ENCODE measurements at regions not wholly inside any gene's neighbourhood (a gene's known extent, or its start where the extent isn't known, plus 50 kb on each side); places are given as distances from the start of the nearest gene placed in this dataset.

- TF ChIP-seq CTCF (IDR thresholded peaks at IDR 0.05; ENCODE audit: borderline replicate concordance, insufficient read depth, low read depth, low read length) = no peak
- no peak overlapping the region for H3K4me3 ChIP-seq (ENCODE audit: low read depth, low read length)
Observed at GRCh38 chr18:78526923-78527711, 452.5 kb upstream of the SALL3 start.

- TF ChIP-seq CTCF (IDR thresholded peaks at IDR 0.05; ENCODE audit: borderline replicate concordance, insufficient read depth, low read depth, low read length) = no peak
- no peak overlapping the region for H3K4me3 ChIP-seq (ENCODE audit: low read depth, low read length)
Observed at GRCh38 chr18:78527984-78528383, 451.6 kb upstream of the SALL3 start.

GRCh38 chr18:78528411-78529258, 451.0 kb upstream of the SALL3 start:
- no peak overlapping the region for H3K4me3 ChIP-seq (ENCODE audit: low read depth, low read length)

GRCh38 chr18:78531637-78532036, 448.0 kb upstream of the SALL3 start:
- TF ChIP-seq CTCF (IDR thresholded peaks at IDR 0.05; ENCODE audit: borderline replicate concordance, insufficient read depth, low read depth, low read length) = no peak
- no peak overlapping the region for H3K4me3 ChIP-seq (ENCODE audit: low read depth, low read length)

More at GRCh38 chr18:78528411-78529258, 451.0 kb upstream of the SALL3 start:
- TF ChIP-seq CTCF (IDR thresholded peaks at IDR 0.05; ENCODE audit: borderline replicate concordance, insufficient read depth, low read depth, low read length) = no peak

- no peak for TF ChIP-seq CTCF (IDR thresholded peaks at IDR 0.05; ENCODE audit: borderline replicate concordance, insufficient read depth, low read depth, low read length)
- H3K4me3 ChIP-seq (ENCODE audit: low read depth, low read length) = no peak overlapping the region
Observed at GRCh38 chr18:78538669-78539440, 440.8 kb upstream of the SALL3 start.

- no peak overlapping the region for H3K4me3 ChIP-seq (ENCODE audit: low read depth, low read length)
- TF ChIP-seq CTCF (IDR thresholded peaks at IDR 0.05; ENCODE audit: borderline replicate concordance, insufficient read depth, low read depth, low read length) = no peak
Observed at GRCh38 chr18:78540636-78541529, 438.7 kb upstream of the SALL3 start.
